ENCODE measurements at regions not wholly inside any gene's neighbourhood (a gene's known extent, or its start where the extent isn't known, plus 50 kb on each side); places are given as distances from the start of the nearest gene placed in this dataset.

GRCh38 chr5:3321119-3321760 lies 274.4 kb upstream of the IRX1 start:
- no peak for DNase-seq
- Mint-ChIP-seq H3K27ac (no peak overlapping the region), H3K36me3 (ENCODE audit: low read depth) (no peaks in the 10 kb centered on the region), H3K4me1 (peaks cover 5% of the 10 kb centered on the region), H3K27me3 (ENCODE audit: low read depth, poor library complexity) (peaks cover 21% of the 10 kb centered on the region), H3K4me3 (no peak overlapping the region), H3K9me3 (no peaks in the 10 kb centered on the region)
- TF ChIP-seq, protein P1, sequence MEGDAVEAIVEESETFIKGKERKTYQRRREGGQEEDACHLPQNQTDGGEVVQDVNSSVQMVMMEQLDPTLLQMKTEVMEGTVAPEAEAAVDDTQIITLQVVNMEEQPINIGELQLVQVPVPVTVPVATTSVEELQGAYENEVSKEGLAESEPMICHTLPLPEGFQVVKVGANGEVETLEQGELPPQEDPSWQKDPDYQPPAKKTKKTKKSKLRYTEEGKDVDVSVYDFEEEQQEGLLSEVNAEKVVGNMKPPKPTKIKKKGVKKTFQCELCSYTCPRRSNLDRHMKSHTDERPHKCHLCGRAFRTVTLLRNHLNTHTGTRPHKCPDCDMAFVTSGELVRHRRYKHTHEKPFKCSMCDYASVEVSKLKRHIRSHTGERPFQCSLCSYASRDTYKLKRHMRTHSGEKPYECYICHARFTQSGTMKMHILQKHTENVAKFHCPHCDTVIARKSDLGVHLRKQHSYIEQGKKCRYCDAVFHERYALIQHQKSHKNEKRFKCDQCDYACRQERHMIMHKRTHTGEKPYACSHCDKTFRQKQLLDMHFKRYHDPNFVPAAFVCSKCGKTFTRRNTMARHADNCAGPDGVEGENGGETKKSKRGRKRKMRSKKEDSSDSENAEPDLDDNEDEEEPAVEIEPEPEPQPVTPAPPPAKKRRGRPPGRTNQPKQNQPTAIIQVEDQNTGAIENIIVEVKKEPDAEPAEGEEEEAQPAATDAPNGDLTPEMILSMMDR (IDR thresholded peaks at IDR 0.05), result no peak

DNA sequence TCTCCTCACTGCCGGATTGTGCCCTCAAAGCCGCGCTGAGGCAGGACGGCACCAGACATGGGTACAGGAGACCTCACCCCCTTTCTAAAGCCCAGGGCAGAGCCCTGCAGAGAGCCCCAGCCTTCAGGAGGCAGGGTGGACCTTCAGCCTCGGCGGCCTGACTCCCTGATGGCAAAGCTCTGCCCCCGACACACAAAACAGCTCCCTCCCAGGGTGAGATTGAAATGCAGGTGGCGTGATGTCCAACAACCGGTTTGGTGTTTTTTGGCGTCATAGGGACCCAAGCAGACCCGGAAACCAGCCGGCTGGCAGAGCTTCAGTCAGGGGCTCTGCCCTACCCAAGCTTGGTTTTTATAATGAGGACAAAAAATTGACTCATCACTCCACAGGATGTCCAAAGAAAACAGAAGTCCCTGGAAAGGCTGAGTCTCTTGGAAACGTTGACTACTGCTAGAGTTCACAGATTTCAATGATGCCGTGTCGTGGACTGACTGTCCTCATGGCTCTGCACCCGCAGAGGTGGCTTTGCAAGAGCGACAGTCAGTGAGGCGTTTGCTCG lies 275.2 kb upstream of the IRX1 start:
- H3K4me3 Mint-ChIP-seq, result no peak overlapping the region
- H3K36me3 Mint-ChIP-seq (ENCODE audit: low read depth), result no peaks in the 10 kb centered on the region
- H3K9me3 Mint-ChIP-seq, result no peaks in the 10 kb centered on the region
- H3K4me1 Mint-ChIP-seq, result peaks cover under 1% of the 10 kb centered on the region
- H3K27ac Mint-ChIP-seq, result no peak overlapping the region
- TF ChIP-seq, protein P1 (IDR thresholded peaks at IDR 0.05), result no peak
- no peak for DNase-seq
- peaks cover 30% of the 10 kb centered on the region for H3K27me3 Mint-ChIP-seq (ENCODE audit: low read depth, poor library complexity)

- H3K27ac Mint-ChIP-seq, result no peak overlapping the region
- DNase-seq, result no peak
- TF ChIP-seq, protein P1 (IDR thresholded peaks at IDR 0.05), result no peak
- no peaks in the 10 kb centered on the region for H3K36me3 Mint-ChIP-seq (ENCODE audit: low read depth)
- no peaks in the 10 kb centered on the region for H3K4me1 Mint-ChIP-seq
- peaks cover 16% of the 10 kb centered on the region for H3K9me3 Mint-ChIP-seq
- H3K27me3 Mint-ChIP-seq (ENCODE audit: low read depth, poor library complexity), result peaks cover 49% of the 10 kb centered on the region
- H3K4me3 Mint-ChIP-seq, result no peak overlapping the region
Measured at GRCh38 chr5:3317051-3317795, 278.4 kb upstream of the IRX1 start.

DNA sequence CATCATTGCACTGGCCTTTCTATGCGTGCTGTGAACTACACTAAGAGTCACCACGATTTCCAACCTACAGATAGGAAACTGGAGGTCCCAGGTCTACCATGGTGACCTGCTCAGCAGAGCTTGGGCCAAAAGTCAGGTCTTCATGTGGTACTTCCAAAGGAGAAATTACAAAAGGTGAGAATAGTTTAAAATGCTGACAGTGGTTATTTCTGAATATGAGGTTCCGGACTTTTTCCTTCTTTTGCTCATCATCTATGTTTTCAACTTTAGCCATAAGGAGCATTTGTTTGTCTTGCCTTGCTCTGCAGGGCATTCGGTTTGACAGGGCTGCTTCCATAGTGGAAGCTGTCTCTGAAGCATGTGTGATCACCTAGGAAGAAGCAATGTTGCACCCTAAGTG lies 282.1 kb upstream of the IRX1 start:
- peaks cover 32% of the 10 kb centered on the region for H3K9me3 Mint-ChIP-seq

GRCh38 chr5:3312299-3312698 lies 283.3 kb upstream of the IRX1 start:
- H3K36me3 Mint-ChIP-seq (ENCODE audit: low read depth), result no peaks in the 10 kb centered on the region
- TF ChIP-seq, protein P1 (IDR thresholded peaks at IDR 0.05), result no peak
- peaks cover 4% of the 10 kb centered on the region for H3K4me1 Mint-ChIP-seq
- peaks cover 64% of the 10 kb centered on the region for H3K27me3 Mint-ChIP-seq (ENCODE audit: low read depth, poor library complexity)
- H3K27ac Mint-ChIP-seq, result no peak overlapping the region
- H3K4me3 Mint-ChIP-seq, result no peak overlapping the region
- peaks cover 32% of the 10 kb centered on the region for H3K9me3 Mint-ChIP-seq
- DNase-seq, result no peak

More for the DNA sequence above, 282.1 kb upstream of the IRX1 start:
- Mint-ChIP-seq H3K36me3 (ENCODE audit: low read depth) (no peaks in the 10 kb centered on the region), H3K4me1 (peaks cover 4% of the 10 kb centered on the region), H3K27ac (no peak overlapping the region), H3K27me3 (ENCODE audit: low read depth, poor library complexity) (peaks cover 56% of the 10 kb centered on the region), H3K4me3 (no peak overlapping the region)
- TF ChIP-seq, protein P1 (IDR thresholded peaks at IDR 0.05), result no peak
- no peak for DNase-seq
